Common myeloid progenitor, CD34-positive (primary cell): ENCODE measurements at regions not wholly inside any gene's neighbourhood (a gene's known extent, or its start where the extent isn't known, plus 50 kb on each side); places are given as distances from the start of the nearest gene placed in this dataset.
"Not testable (repeated sequence)": the region's sequence is repeated elsewhere in the genome, so short reads cannot be mapped to it uniquely, and the experiment has no call there.

Experiments used
- CTCF ChIA-PET: fragments of 350-600 bp; sonication (Branson Sonifier 250); formaldehyde crosslinking; loops from one replicate; lab custom pipeline; 2021; ENCODE audit warnings: antibody characterized with exemption; lab: Charles Lee
- POLR2A ChIA-PET: fragments of 350-600 bp; sonication (Branson Sonifier 250); formaldehyde crosslinking; loops from one replicate; lab custom pipeline; 2021; ENCODE audit warnings: antibody characterized with exemption; lab: Charles Lee
- DNase-seq, 3 donors: peaks; one replicate each; pipeline versions ENCODE4 v3.0.0 to v3.0.0-alpha.2; 2013
- H3K27ac ChIP-seq, 2 experiments: 1 replicate in 1 of 2; 2 replicates in 1 of 2; pipeline ENCODE4 v1.7.0; 2013; ENCODE audit warnings: inconsistent platforms in 2 of 2, low read length in 2 of 2, mild to moderate bottlenecking in 2 of 2, low read depth in 1 of 2, moderate library complexity in 1 of 2; ENCODE audit not compliant: severe bottlenecking in 2 of 2, insufficient read depth in 1 of 2, poor library complexity in 1 of 2
- H3K27me3 ChIP-seq, 5 experiments: replicated peaks in 2 of 5; 1 replicate in 3 of 5; 2 replicates in 2 of 5; pipeline versions ENCODE4 v1.6.1 to v1.7.0; 2013; ENCODE audit warnings: low read length in 4 of 5, mild to moderate bottlenecking in 2 of 5, moderate library complexity in 2 of 5, inconsistent platforms in 1 of 5; ENCODE audit not compliant: insufficient read depth in 5 of 5, control insufficient read depth in 4 of 5
- H3K36me3 ChIP-seq, 4 experiments: 1 replicate in 2 of 4; 2 replicates in 2 of 4; pipeline versions ENCODE4 v1.6.1 to v1.7.0; 2013; ENCODE audit warnings: low read length in 3 of 4, control low read depth in 1 of 4, mild to moderate bottlenecking in 1 of 4; ENCODE audit not compliant: control insufficient read depth in 4 of 4, insufficient read depth in 4 of 4
- H3K4me1 ChIP-seq, 4 experiments: 1 replicate in 3 of 4; 2 replicates in 1 of 4; pipeline versions ENCODE4 v1.6.1 to v1.7.1; 2013; ENCODE audit warnings: low read length in 3 of 4, mild to moderate bottlenecking in 3 of 4, control low read depth in 1 of 4, inconsistent platforms in 1 of 4, moderate library complexity in 1 of 4; ENCODE audit not compliant: control insufficient read depth in 4 of 4, insufficient read depth in 4 of 4; ENCODE audit errors: control extremely low read depth in 1 of 4
- H3K4me3 ChIP-seq, 7 experiments: 1 replicate in 4 of 7; 2 replicates in 3 of 7; pipeline versions ENCODE4 v1.5.1 to v1.7.0; 2013; ENCODE audit warnings: mild to moderate bottlenecking in 7 of 7, low read length in 6 of 7, moderate library complexity in 6 of 7, inconsistent platforms in 2 of 7, low read depth in 2 of 7, control low read depth in 1 of 7; ENCODE audit not compliant: insufficient read depth in 4 of 7, control insufficient read depth in 1 of 7; ENCODE audit errors: extremely low read depth in 1 of 7
- H3K9me3 ChIP-seq, 5 experiments: 1 replicate in 4 of 5; 2 replicates in 1 of 5; pipeline versions ENCODE4 v1.6.1 to v1.7.1; 2013; ENCODE audit warnings: low read length in 4 of 5, mild to moderate bottlenecking in 2 of 5, inconsistent platforms in 1 of 5, low read depth in 1 of 5, moderate library complexity in 1 of 5; ENCODE audit not compliant: control insufficient read depth in 4 of 5, insufficient read depth in 2 of 5; ENCODE audit errors: control extremely low read depth in 1 of 5
- WGBS: methylation state at CpG from one replicate; pipeline ENCODE4 v1.1.5; 2013; ENCODE audit not compliant: insufficient coverage; 5-methylcytosine and 5-hydroxymethylcytosine counted together

- CTCF ChIA-PET, H3K36me3 ChIP-seq, DNase-seq, H3K27me3 ChIP-seq, H3K4me3 ChIP-seq, H3K4me1 ChIP-seq, H3K27ac ChIP-seq, H3K9me3 ChIP-seq, POLR2A ChIA-PET: not testable (repeated sequence)
- WGBS: 69% methylated on average over 2 of the region's 6 CpGs
Observed at GRCh38 chr1:83410746-83411413, 588.1 kb downstream of the TTLL7 start.

GRCh38 chr1:83406693-83407371, 592.1 kb downstream of the TTLL7 start:
- H3K4me1 ChIP-seq, CTCF ChIA-PET, H3K4me3 ChIP-seq, DNase-seq, H3K27ac ChIP-seq, H3K36me3 ChIP-seq, H3K9me3 ChIP-seq, POLR2A ChIA-PET, H3K27me3 ChIP-seq: not testable (repeated sequence)
- no CpG with 5 or more reads among the region's 7 CpGs for WGBS

GRCh38 chr1:83405789-83406188, 593.1 kb downstream of the TTLL7 start:
- H3K4me1 ChIP-seq, POLR2A ChIA-PET, CTCF ChIA-PET, H3K36me3 ChIP-seq, H3K4me3 ChIP-seq, H3K9me3 ChIP-seq, H3K27ac ChIP-seq, H3K27me3 ChIP-seq, DNase-seq: not testable (repeated sequence)
- no CpG with 5 or more reads among the region's 1 CpG for whole genome bisulfite sequencing

- 100% methylated on average over 1 of the region's 7 CpGs for WGBS
- H3K36me3 ChIP-seq, H3K27ac ChIP-seq, H3K27me3 ChIP-seq, DNase-seq, H3K4me3 ChIP-seq, POLR2A ChIA-PET, H3K9me3 ChIP-seq, CTCF ChIA-PET, H3K4me1 ChIP-seq: not testable (repeated sequence)
Observed at GRCh38 chr1:83403500-83403899, 595.4 kb downstream of the TTLL7 start.

GRCh38 chr1:83401146-83401545, 597.8 kb downstream of the TTLL7 start:
- CTCF ChIA-PET, POLR2A ChIA-PET, H3K27ac ChIP-seq, H3K9me3 ChIP-seq, H3K4me1 ChIP-seq, H3K27me3 ChIP-seq, H3K4me3 ChIP-seq, DNase-seq, H3K36me3 ChIP-seq: not testable (repeated sequence)
- WGBS: no CpG with 5 or more reads among the region's 1 CpG

- DNase-seq, H3K27me3 ChIP-seq, H3K4me3 ChIP-seq, CTCF ChIA-PET, POLR2A ChIA-PET, H3K4me1 ChIP-seq, H3K36me3 ChIP-seq, H3K27ac ChIP-seq, H3K9me3 ChIP-seq: not testable (repeated sequence)
Observed at GRCh38 chr1:83400173-83400572, 598.8 kb downstream of the TTLL7 start.

GRCh38 chr1:83398125-83398524, 600.8 kb downstream of the TTLL7 start:
- H3K4me3 ChIP-seq, CTCF ChIA-PET, H3K4me1 ChIP-seq, H3K27me3 ChIP-seq, POLR2A ChIA-PET, DNase-seq, H3K36me3 ChIP-seq, H3K27ac ChIP-seq, H3K9me3 ChIP-seq: not testable (repeated sequence)
